ENCODE measurements at regions not wholly inside any gene's neighbourhood (a gene's known extent, or its start where the extent isn't known, plus 50 kb on each side); places are given as distances from the start of the nearest gene placed in this dataset.

- no peak overlapping the region for H3K4me3 ChIP-seq (ENCODE audit: control insufficient read depth, low read depth, low read length)
- DNase-seq (ENCODE audit: low read depth), result no peak
- TF ChIP-seq CTCF (IDR thresholded peaks at IDR 0.05; ENCODE audit: control insufficient read depth, insufficient read depth, low read depth, low read length, missing control alignments), result no peak
Measured at GRCh38 chr2:223537651-223538601, 64.2 kb downstream of the SCG2 start.

- DNase-seq (ENCODE audit: low read depth), result no peak
- no peak for TF ChIP-seq CTCF (IDR thresholded peaks at IDR 0.05; ENCODE audit: control insufficient read depth, insufficient read depth, low read depth, low read length, missing control alignments)
- H3K4me3 ChIP-seq (ENCODE audit: control insufficient read depth, low read depth, low read length), result no peak overlapping the region
Measured at GRCh38 chr2:223538920-223539440, 63.2 kb downstream of the SCG2 start.

- no peak overlapping the region for H3K4me3 ChIP-seq (ENCODE audit: control insufficient read depth, low read depth, low read length)
- TF ChIP-seq CTCF (IDR thresholded peaks at IDR 0.05; ENCODE audit: control insufficient read depth, insufficient read depth, low read depth, low read length, missing control alignments), result no peak
- DNase-seq (ENCODE audit: low read depth), result no peak
Measured at GRCh38 chr2:223541546-223541945, 60.6 kb downstream of the SCG2 start.

GRCh38 chr2:223542501-223542900 is 59.7 kb downstream of the SCG2 start:
- DNase-seq (ENCODE audit: low read depth), result no peak
- no peak for TF ChIP-seq CTCF (IDR thresholded peaks at IDR 0.05; ENCODE audit: control insufficient read depth, insufficient read depth, low read depth, low read length, missing control alignments)
- no peak overlapping the region for H3K4me3 ChIP-seq (ENCODE audit: control insufficient read depth, low read depth, low read length)

GRCh38 chr2:223545406-223545805 is 56.8 kb downstream of the SCG2 start:
- no peak overlapping the region for H3K4me3 ChIP-seq (ENCODE audit: control insufficient read depth, low read depth, low read length)
- TF ChIP-seq CTCF (IDR thresholded peaks at IDR 0.05; ENCODE audit: control insufficient read depth, insufficient read depth, low read depth, low read length, missing control alignments), result no peak
- DNase-seq (ENCODE audit: low read depth), result no peak

GRCh38 chr2:223545830-223546229 is 56.3 kb downstream of the SCG2 start:
- no peak for TF ChIP-seq CTCF (IDR thresholded peaks at IDR 0.05; ENCODE audit: control insufficient read depth, insufficient read depth, low read depth, low read length, missing control alignments)
- H3K4me3 ChIP-seq (ENCODE audit: control insufficient read depth, low read depth, low read length), result no peak overlapping the region
- no peak for DNase-seq (ENCODE audit: low read depth)

Measured in AG09309 (cell line).